Spleen (tissue), 7 donors: ENCODE measurements at regions not wholly inside any gene's neighbourhood (a gene's known extent, or its start where the extent isn't known, plus 50 kb on each side); places are given as distances from the start of the nearest gene placed in this dataset.

ENCODE experiments used
- CTCF ChIP-seq, 11 experiments: fragments of 200-600 bp in 7 of 11; fragments of 450-650 bp in 4 of 11; sonication (generic) in 4 of 11; IDR thresholded peaks in 8 of 11; conservative IDR thresholded peaks in 3 of 11; 1 replicate in 7 of 11; 2 replicates in 4 of 11; pipeline versions ENCODE4 v1.4.0 to v1.8.0; 2016 to 2021; ENCODE audit warnings: antibody characterized with exemption in 11 of 11, inconsistent platforms in 4 of 11, mild to moderate bottlenecking in 1 of 11
- POLR2A ChIP-seq, 3 donors: fragments of 450-650 bp; IDR thresholded peaks; one replicate each; pipeline ENCODE4 v1.5.1; 2017; ENCODE audit warnings: antibody characterized with exemption in 3 of 3, mild to moderate bottlenecking in 1 of 3
- POLR2AphosphoS5 ChIP-seq, 3 donors: sonication (generic); formaldehyde crosslinking; IDR thresholded peaks; one replicate each; pipeline ENCODE4 v1.5.1; 2017; ENCODE audit warnings: antibody characterized with exemption in 3 of 3
- donor health status: DM: no; HTN: no; CAD: no; lungs with moderate emphysema.
- donor health status: DM: no; HTN: no; CAD: no.
- donor health status: DM: no; HTN: no; CAD: no.

DNA sequence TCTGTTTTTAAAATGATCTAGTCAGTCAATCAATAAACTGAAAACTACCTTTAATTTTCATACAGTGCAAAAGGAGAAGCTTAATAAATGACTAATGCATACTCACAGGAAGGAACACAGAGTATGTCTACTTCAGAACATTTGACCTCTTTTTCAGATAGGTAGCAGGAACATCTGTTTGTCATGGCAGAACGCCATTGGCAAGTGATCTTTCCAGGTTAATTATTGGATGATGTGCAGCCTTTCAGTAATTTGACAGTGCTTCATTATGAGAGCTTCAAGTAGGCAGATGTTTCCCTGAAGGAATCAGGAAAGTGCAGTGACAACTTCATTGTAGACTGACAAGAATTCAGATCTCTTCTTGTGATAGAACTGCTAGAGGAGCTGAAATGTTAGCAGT is 325.0 kb downstream of the OTOL1 start:
- no peak for TF ChIP-seq POLR2AphosphoS5 (IDR thresholded peaks at IDR 0.05)
- TF ChIP-seq CTCF (IDR thresholded peaks at IDR 0.05 in 8 of 11, conservative IDR thresholded peaks at IDR 0.05 in 3 of 11) = no peak
- no peak for TF ChIP-seq POLR2A (IDR thresholded peaks at IDR 0.05)
